ENCODE measurements at regions not wholly inside any gene's neighbourhood (a gene's known extent, or its start where the extent isn't known, plus 50 kb on each side); places are given as distances from the start of the nearest gene placed in this dataset.

GRCh38 chr12:98188650-98189077, 326.7 kb upstream of the TMPO start:
- TF ChIP-seq GATA2 (IDR thresholded peaks at IDR 0.05; ENCODE audit: low read depth, low read length) = no peak
- no peak for TF ChIP-seq GATA3 (IDR thresholded peaks at IDR 0.05; ENCODE audit: low read depth, low read length)

GRCh38 chr12:98194591-98194990, 320.8 kb upstream of the TMPO start:
- TF ChIP-seq GATA2 (IDR thresholded peaks at IDR 0.05; ENCODE audit: low read depth, low read length) = no peak
- no peak for TF ChIP-seq GATA3 (IDR thresholded peaks at IDR 0.05; ENCODE audit: low read depth, low read length)

GRCh38 chr12:98198261-98198982, 317.0 kb upstream of the TMPO start:
- TF ChIP-seq GATA2 (IDR thresholded peaks at IDR 0.05; ENCODE audit: low read depth, low read length) = no peak
- TF ChIP-seq GATA3 (IDR thresholded peaks at IDR 0.05; ENCODE audit: low read depth, low read length) = no peak

- TF ChIP-seq GATA2 (IDR thresholded peaks at IDR 0.05; ENCODE audit: low read depth, low read length) (no peak), GATA3 (IDR thresholded peaks at IDR 0.05; ENCODE audit: low read depth, low read length) (no peak)
These were observed 306.6 kb upstream of the TMPO start for GRCh38 chr12:98208816-98209215.

- TF ChIP-seq GATA3 (IDR thresholded peaks at IDR 0.05; ENCODE audit: low read depth, low read length) = no peak
- TF ChIP-seq GATA2 (IDR thresholded peaks at IDR 0.05; ENCODE audit: low read depth, low read length) = no peak
These were observed 303.3 kb upstream of the TMPO start for GRCh38 chr12:98211909-98212695.

- no peak for TF ChIP-seq GATA3 (IDR thresholded peaks at IDR 0.05; ENCODE audit: low read depth, low read length)
- no peak for TF ChIP-seq GATA2 (IDR thresholded peaks at IDR 0.05; ENCODE audit: low read depth, low read length)
These were observed 301.8 kb upstream of the TMPO start for GRCh38 chr12:98213556-98213955.

- no peak for TF ChIP-seq GATA2 (IDR thresholded peaks at IDR 0.05; ENCODE audit: low read depth, low read length)
- TF ChIP-seq GATA3 (IDR thresholded peaks at IDR 0.05; ENCODE audit: low read depth, low read length) = no peak
These were observed 298.1 kb upstream of the TMPO start for GRCh38 chr12:98217257-98217656.

- TF ChIP-seq GATA2 (IDR thresholded peaks at IDR 0.05; ENCODE audit: low read depth, low read length) = no peak
- TF ChIP-seq GATA3 (IDR thresholded peaks at IDR 0.05; ENCODE audit: low read depth, low read length) = no peak
These were observed 294.8 kb upstream of the TMPO start for GRCh38 chr12:98220636-98221035.

- TF ChIP-seq GATA2 (IDR thresholded peaks at IDR 0.05; ENCODE audit: low read depth, low read length) = no peak
- TF ChIP-seq GATA3 (IDR thresholded peaks at IDR 0.05; ENCODE audit: low read depth, low read length) = no peak
These were observed 294.1 kb upstream of the TMPO start for GRCh38 chr12:98221243-98221808.

- TF ChIP-seq GATA2 (IDR thresholded peaks at IDR 0.05; ENCODE audit: low read depth, low read length) = no peak
- no peak for TF ChIP-seq GATA3 (IDR thresholded peaks at IDR 0.05; ENCODE audit: low read depth, low read length)
These were observed 293.3 kb upstream of the TMPO start for GRCh38 chr12:98222135-98222534.

GRCh38 chr12:98224584-98225221, 290.7 kb upstream of the TMPO start:
- TF ChIP-seq GATA3 (IDR thresholded peaks at IDR 0.05; ENCODE audit: low read depth, low read length) (no peak), GATA2 (IDR thresholded peaks at IDR 0.05; ENCODE audit: low read depth, low read length) (no peak)

- TF ChIP-seq GATA2 (IDR thresholded peaks at IDR 0.05; ENCODE audit: low read depth, low read length) (no peak), GATA3 (IDR thresholded peaks at IDR 0.05; ENCODE audit: low read depth, low read length) (no peak)
These were observed 288.2 kb upstream of the TMPO start for GRCh38 chr12:98227162-98227561.

GRCh38 chr12:98228683-98229539, 286.5 kb upstream of the TMPO start:
- TF ChIP-seq GATA3 (IDR thresholded peaks at IDR 0.05; ENCODE audit: low read depth, low read length) (no peak), GATA2 (IDR thresholded peaks at IDR 0.05; ENCODE audit: low read depth, low read length) (no peak)

All from SH-SY5Y (cell line).